ENCODE measurements at regions not wholly inside any gene's neighbourhood (a gene's known extent, or its start where the extent isn't known, plus 50 kb on each side); places are given as distances from the start of the nearest gene placed in this dataset.
"Not testable (repeated sequence)": the region's sequence is repeated elsewhere in the genome, so short reads cannot be mapped to it uniquely, and the experiment has no call there.

- not testable (repeated sequence) for TF ChIP-seq EZH2 (IDR thresholded peaks at IDR 0.05); POLR2AphosphoS5 (IDR thresholded peaks at IDR 0.05; ENCODE audit: borderline replicate concordance, low read depth, low read length)
Measured at GRCh38 chr16:31975826-31976419, 102.3 kb downstream of the ZNF267 start.

Measured in SK-N-MC (cell line).